HG03064 (cell line): ENCODE measurements at regions not wholly inside any gene's neighbourhood (a gene's known extent, or its start where the extent isn't known, plus 50 kb on each side); places are given as distances from the start of the nearest gene placed in this dataset.
"Not testable (repeated sequence)": the region's sequence is repeated elsewhere in the genome, so short reads cannot be mapped to it uniquely, and the experiment has no call there.

Experiments used
- ATAC-seq: cut with Tn5 transposase; IDR thresholded peaks from one replicate; pipeline ENCODE4 v1.9.1; 2021; ENCODE audit warnings: low read depth; ENCODE audit not compliant: unreplicated experiment

- no peak for ATAC-seq
These were observed 1082.9 kb downstream of the UQCRFS1 start for GRCh38 chr19:28130066-28130511.

GRCh38 chr19:28128341-28128740 lies 1084.6 kb downstream of the UQCRFS1 start:
- ATAC-seq = no peak

GRCh38 chr19:28126135-28126898 lies 1086.6 kb downstream of the UQCRFS1 start:
- no peak for ATAC-seq

GRCh38 chr19:28122734-28123133 lies 1090.2 kb downstream of the UQCRFS1 start:
- ATAC-seq = no peak

- ATAC-seq = no peak
These were observed 1094.7 kb downstream of the UQCRFS1 start for GRCh38 chr19:28118235-28118634.

- ATAC-seq = no peak
These were observed 1095.8 kb downstream of the UQCRFS1 start for GRCh38 chr19:28117143-28117542.

GRCh38 chr19:28116379-28116778 lies 1096.6 kb downstream of the UQCRFS1 start:
- not testable (repeated sequence) for ATAC-seq

- no peak for ATAC-seq
These were observed 1109.0 kb downstream of the UQCRFS1 start for GRCh38 chr19:28103921-28104320.

GRCh38 chr19:28084659-28085157 lies 1128.2 kb downstream of the UQCRFS1 start:
- not testable (repeated sequence) for ATAC-seq

GRCh38 chr19:28076628-28077027 lies 1136.3 kb downstream of the UQCRFS1 start:
- no peak for ATAC-seq

- no peak for ATAC-seq
These were observed 1137.7 kb downstream of the UQCRFS1 start for GRCh38 chr19:28075229-28075628.

GRCh38 chr19:28074773-28075172 lies 1138.2 kb downstream of the UQCRFS1 start:
- no peak for ATAC-seq

- ATAC-seq = no peak
These were observed 1145.1 kb downstream of the UQCRFS1 start for GRCh38 chr19:28067882-28068281.

- ATAC-seq = no peak
These were observed 1146.0 kb downstream of the UQCRFS1 start for GRCh38 chr19:28066988-28067387.

GRCh38 chr19:28066161-28066560 lies 1146.8 kb downstream of the UQCRFS1 start:
- no peak for ATAC-seq

- ATAC-seq = no peak
These were observed 1147.9 kb downstream of the UQCRFS1 start for GRCh38 chr19:28065026-28065425.

- ATAC-seq = no peak
These were observed 1149.2 kb downstream of the UQCRFS1 start for GRCh38 chr19:28063702-28064101.

GRCh38 chr19:28061111-28061510 lies 1151.8 kb downstream of the UQCRFS1 start:
- ATAC-seq = no peak

- not testable (repeated sequence) for ATAC-seq
These were observed 1155.9 kb downstream of the UQCRFS1 start for GRCh38 chr19:28057026-28057425.

GRCh38 chr19:28051047-28051446 lies 1161.9 kb downstream of the UQCRFS1 start:
- no peak for ATAC-seq

- no peak for ATAC-seq
These were observed 1163.1 kb downstream of the UQCRFS1 start for GRCh38 chr19:28049875-28050274.

GRCh38 chr19:28046932-28047331 lies 1166.0 kb downstream of the UQCRFS1 start:
- no peak for ATAC-seq
